Naive thymus-derived CD8-positive, alpha-beta T cell (primary cell): ENCODE measurements at regions not wholly inside any gene's neighbourhood (a gene's known extent, or its start where the extent isn't known, plus 50 kb on each side); places are given as distances from the start of the nearest gene placed in this dataset.

Experiments
- ATAC-seq, 2 donors: fragments of 150-1000 bp; cut with Tn5 transposase in 1 of 2; sonication (Bioruptor Pico), chemical (Tn5 transposase) in 1 of 2; 1 replicate in 1 of 2; 2 replicates in 1 of 2; pipeline ENCODE4 v1.10.0; 2021; ENCODE audit warnings: mild to moderate bottlenecking in 2 of 2, moderate library complexity in 2 of 2
- POLR2A ChIA-PET: fragments of 350-600 bp; sonication (Branson Sonifier 250); formaldehyde crosslinking; loops from one replicate; lab custom pipeline; 2021; ENCODE audit warnings: antibody characterized with exemption; lab: Charles Lee
- DNase-seq, 10 donors: peaks; one replicate each; pipeline versions ENCODE4 v3.0.0 to v3.0.0-alpha.2; 2020 to 2022
- H3K27ac Mint-ChIP-seq, 10 donors: one replicate each; pipeline ENCODE4 v1.8.0; 2020 to 2022; ENCODE audit warnings: mild to moderate bottlenecking in 10 of 10, mixed read lengths in 10 of 10, moderate library complexity in 4 of 10, inconsistent platforms in 1 of 10
- H3K27me3 Mint-ChIP-seq, 5 donors: one replicate each; pipeline ENCODE4 v1.8.0; 2021 to 2022; ENCODE audit warnings: mixed read lengths in 5 of 5
- H3K36me3 Mint-ChIP-seq, 3 donors: one replicate each; pipeline ENCODE4 v1.8.0; 2020 to 2022; ENCODE audit warnings: mixed read lengths in 3 of 3, mild to moderate bottlenecking in 2 of 3, inconsistent platforms in 1 of 3
- H3K4me1 Mint-ChIP-seq, 4 donors: one replicate each; pipeline ENCODE4 v1.8.0; 2021 to 2022; ENCODE audit warnings: mixed read lengths in 4 of 4
- H3K4me3 Mint-ChIP-seq, 10 donors: one replicate each; pipeline ENCODE4 v1.8.0; 2020 to 2022; ENCODE audit warnings: mild to moderate bottlenecking in 10 of 10, mixed read lengths in 10 of 10, moderate library complexity in 6 of 10, inconsistent platforms in 1 of 10
- H3K9me3 Mint-ChIP-seq, 9 donors: one replicate each; pipeline ENCODE4 v1.8.0; 2020 to 2022; ENCODE audit warnings: mixed read lengths in 9 of 9, mild to moderate bottlenecking in 3 of 9, inconsistent platforms in 1 of 9, moderate library complexity in 1 of 9

DNA sequence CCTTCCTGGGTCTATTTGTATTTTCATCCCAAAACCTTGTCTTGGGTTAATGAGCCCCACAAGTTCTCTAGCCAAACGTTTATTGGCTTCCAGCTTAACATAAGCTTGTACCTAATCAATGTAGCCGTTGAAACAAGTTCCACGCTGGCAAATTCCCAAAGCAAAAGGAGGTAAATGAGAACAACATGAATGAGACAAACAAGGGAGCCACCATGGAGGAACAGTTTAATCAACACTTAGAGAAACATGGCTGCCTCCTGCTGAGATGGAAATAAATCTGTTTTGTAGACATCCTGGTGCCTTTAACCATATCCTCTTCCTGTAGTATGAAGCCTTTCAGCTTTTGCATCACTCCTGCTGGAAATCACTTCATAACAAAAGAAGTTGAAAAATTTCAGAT, 166.6 kb upstream of the NFIB start:
- H3K4me1 Mint-ChIP-seq = no peaks in the 10 kb centered on the region
- H3K27ac Mint-ChIP-seq = no peak overlapping the region
- H3K4me3 Mint-ChIP-seq = no peak overlapping the region
- ATAC-seq (no peak), DNase-seq (no peak)
- H3K36me3 Mint-ChIP-seq = no peaks in the 10 kb centered on the region
- peaks cover 5 to 12% (median 10%) of the 10 kb centered on the region in 5 donors for H3K27me3 Mint-ChIP-seq
- peaks cover 0 to 7% (median 0%) of the 10 kb centered on the region in 9 donors for H3K9me3 Mint-ChIP-seq
- POLR2A ChIA-PET = no interaction called here

DNA sequence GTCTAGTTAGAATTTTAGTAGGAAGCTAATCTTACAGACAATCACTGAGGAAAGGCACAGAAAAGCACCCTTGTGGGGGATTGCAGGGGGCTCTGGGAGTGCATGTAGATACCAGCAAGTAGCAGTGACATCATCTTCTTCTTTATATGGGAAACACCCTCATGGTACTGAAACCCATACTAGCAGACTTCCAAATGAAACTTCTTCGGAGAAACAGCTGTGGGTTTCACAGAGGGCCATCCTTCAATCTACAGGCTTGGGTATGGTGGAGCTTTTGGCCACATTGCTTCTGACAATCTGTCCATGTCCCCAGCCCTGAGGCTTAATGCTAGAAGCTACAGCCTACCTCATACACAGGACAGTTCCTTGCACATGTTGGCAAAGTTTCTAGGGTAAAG, 165.2 kb upstream of the NFIB start:
- peaks cover 2 to 11% (median 6%) of the 10 kb centered on the region in 5 donors for H3K27me3 Mint-ChIP-seq
- POLR2A ChIA-PET = no interaction called here
- peaks cover 0 to 10% (median 0%) of the 10 kb centered on the region in 9 donors for H3K9me3 Mint-ChIP-seq
- no peak for DNase-seq
- no peak overlapping the region for H3K4me3 Mint-ChIP-seq
- no peaks in the 10 kb centered on the region for H3K4me1 Mint-ChIP-seq
- no peaks in the 10 kb centered on the region for H3K36me3 Mint-ChIP-seq
- ATAC-seq = no peak
- H3K27ac Mint-ChIP-seq = no peak overlapping the region

DNA sequence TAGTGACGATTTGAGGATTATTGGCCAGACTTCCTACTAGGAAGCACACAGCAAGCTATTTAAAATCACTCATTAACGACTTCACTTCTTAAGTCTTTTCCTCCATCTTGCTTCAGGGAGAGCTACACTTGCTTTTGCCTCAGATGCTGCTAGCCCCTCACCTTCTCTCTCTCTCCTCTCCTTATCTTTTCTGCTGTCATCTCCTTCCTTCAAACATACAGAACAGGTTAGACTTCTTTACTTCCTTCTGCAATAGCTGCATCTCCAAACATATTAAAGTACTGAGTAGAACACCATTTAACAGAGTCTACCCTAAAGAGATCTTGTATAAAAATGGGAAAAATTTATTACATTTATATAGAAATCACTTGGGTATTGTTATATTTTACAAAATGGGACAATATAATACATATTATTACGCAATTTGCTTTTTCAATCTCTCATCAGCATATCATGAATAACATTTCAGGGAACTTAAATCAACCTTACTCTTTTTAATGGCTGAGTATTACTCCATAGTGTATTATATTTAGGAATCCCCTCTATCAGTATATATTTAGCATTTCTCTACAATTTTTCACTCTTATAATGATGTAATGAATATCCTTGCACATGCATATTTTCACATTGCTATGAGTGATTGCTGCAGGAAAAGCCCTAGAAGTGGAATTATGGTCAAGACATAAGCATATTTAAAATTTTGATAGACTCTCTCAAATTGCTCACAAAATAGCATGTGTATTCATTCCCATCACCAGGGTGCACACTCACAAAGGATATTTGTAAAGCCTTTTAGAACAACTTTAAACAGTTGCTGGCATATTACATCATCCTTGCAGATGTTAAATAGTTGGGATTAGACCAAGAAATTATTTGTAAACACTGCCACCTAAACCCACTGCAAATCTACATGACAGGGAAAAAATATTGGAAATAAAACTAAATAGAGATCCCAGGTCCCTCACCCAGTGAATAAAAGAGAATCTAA, 164.5 kb upstream of the NFIB start:
- Mint-ChIP-seq H3K36me3 (no peaks in the 10 kb centered on the region), H3K4me1 (no peaks in the 10 kb centered on the region), H3K27ac (no peak overlapping the region), H3K9me3 (peaks cover 0 to 10% (median 0%) of the 10 kb centered on the region in 9 donors), H3K27me3 (peaks cover 2 to 11% (median 6%) of the 10 kb centered on the region in 5 donors), H3K4me3 (no peak overlapping the region)
- DNase-seq (no peak), ATAC-seq (no peak)
- POLR2A ChIA-PET = no interaction called here

DNA sequence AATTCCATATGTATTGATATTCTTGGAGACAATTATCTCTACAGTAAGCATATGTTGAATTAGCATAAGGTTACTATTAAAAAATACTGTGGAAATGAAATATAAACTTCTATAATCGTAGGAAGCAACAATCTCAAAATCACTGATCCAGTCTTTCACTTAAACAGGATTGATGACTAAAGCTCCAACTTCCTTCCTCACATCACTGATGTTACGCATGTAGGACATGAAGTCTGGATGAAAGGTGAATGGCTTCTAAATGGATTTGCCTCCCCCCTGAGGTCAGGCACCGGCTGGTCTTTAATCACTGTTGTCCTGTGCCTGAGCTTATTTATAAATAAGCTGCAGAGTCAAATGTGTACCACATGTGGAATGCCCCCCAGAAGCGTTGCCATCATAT, 157.1 kb upstream of the NFIB start:
- POLR2A ChIA-PET = no interaction called here
- no peak for ATAC-seq

DNA sequence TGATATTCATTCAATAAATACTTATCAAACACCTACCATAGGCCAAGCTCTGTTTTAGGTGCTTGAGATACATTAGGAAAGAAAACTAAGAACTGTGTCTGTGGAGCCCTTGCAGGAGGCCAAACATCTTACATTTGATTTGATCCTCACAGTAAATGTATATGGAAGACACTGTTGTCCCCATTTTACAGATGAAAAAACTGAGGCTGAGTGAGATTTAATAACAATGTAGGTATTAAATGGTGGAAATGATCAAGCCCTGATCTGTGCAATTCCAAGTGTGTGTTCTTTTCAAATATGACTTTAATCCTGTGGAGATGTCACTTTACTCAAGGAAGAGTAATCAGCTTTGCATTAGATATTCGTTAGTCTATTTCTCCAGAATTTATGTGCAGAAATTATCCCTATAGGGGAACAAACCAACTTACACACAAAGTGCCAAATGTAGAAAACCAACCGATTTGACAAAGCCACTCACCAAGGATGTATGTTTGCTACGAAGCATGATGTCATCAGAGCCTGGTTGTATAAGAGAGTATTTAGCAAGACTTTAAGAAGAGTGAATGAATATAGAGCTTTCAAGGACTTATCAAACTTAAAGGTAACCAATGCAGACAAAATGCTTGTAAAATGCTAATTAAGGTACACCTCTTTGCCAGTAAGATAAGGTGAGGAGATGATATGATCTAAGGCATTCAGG, 153.9 kb upstream of the NFIB start:
- DNase-seq (no peak), ATAC-seq (no peak)
- POLR2A ChIA-PET = no interaction called here
- Mint-ChIP-seq H3K4me1 (no peaks in the 10 kb centered on the region), H3K27ac (no peak overlapping the region), H3K9me3 (peaks cover 0 to 3% (median 0%) of the 10 kb centered on the region in 9 donors), H3K4me3 (no peak overlapping the region), H3K36me3 (no peaks in the 10 kb centered on the region), H3K27me3 (peaks cover 4 to 10% (median 8%) of the 10 kb centered on the region in 5 donors)

More for the DNA sequence above, 157.1 kb upstream of the NFIB start:
- Mint-ChIP-seq H3K27me3 (peaks cover 0 to 8% (median 6%) of the 10 kb centered on the region in 5 donors), H3K9me3 (peaks cover 0 to 8% (median 0%) of the 10 kb centered on the region in 9 donors), H3K4me1 (no peaks in the 10 kb centered on the region), H3K4me3 (no peak overlapping the region), H3K36me3 (no peaks in the 10 kb centered on the region), H3K27ac (no peak overlapping the region)
- no peak for DNase-seq

DNA sequence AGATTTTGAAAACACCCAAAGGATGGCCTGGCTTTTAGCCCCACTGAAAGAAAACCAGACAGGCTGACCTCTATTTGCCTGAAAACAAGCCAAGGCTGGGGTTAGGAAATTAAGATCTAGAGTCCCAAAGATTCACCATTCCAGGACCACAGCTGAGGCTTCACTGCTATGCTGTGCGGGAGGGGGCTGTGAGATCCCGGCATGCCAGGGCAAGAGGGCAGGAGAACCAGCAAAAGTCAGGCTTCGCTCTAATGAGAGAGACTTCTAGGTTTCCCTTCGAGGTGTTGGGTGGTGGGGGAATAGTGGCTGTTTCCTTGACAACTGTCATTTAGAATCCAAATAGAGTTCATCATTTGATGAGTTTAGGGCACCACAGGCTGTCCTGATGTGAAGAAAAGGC, 152.9 kb upstream of the NFIB start:
- H3K27me3 Mint-ChIP-seq = peaks cover 4 to 10% (median 6%) of the 10 kb centered on the region in 5 donors
- H3K9me3 Mint-ChIP-seq = peaks cover 0 to under 1% (median 0%) of the 10 kb centered on the region in 9 donors
- H3K4me3 Mint-ChIP-seq = no peak overlapping the region
- no peak for DNase-seq
- POLR2A ChIA-PET = no interaction called here
- H3K27ac Mint-ChIP-seq = no peak overlapping the region
- ATAC-seq = no peak
- H3K36me3 Mint-ChIP-seq = no peaks in the 10 kb centered on the region
- H3K4me1 Mint-ChIP-seq = no peaks in the 10 kb centered on the region

DNA sequence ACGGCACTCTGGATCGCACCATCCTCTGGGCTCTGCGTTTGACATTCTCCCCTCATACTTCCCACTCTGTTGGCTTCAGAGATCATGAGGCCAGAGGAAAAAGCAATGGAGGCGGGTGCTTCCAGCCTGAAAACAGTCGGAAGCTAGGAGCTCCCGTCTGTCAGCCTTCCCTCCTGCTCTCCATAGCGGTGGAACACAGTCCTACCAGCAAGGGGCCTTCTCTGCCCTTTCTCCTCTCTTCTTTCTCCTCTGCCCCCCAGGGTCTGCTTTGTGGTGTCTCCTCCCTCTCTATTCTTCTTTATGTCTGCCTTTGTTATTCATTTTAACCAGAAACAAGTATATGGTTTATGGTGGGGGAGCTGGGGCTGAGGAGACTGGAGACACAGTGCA, 152.5 kb upstream of the NFIB start:
- peak overlapping the region in 1 of 10 donors; percentile 47 for H3K4me3 Mint-ChIP-seq
- no peaks in the 10 kb centered on the region for H3K36me3 Mint-ChIP-seq
- ATAC-seq (no peak), DNase-seq (no peak)
- no peak overlapping the region for H3K27ac Mint-ChIP-seq
- peaks cover 3 to 10% (median 6%) of the 10 kb centered on the region in 5 donors for H3K27me3 Mint-ChIP-seq
- POLR2A ChIA-PET = no interaction called here
- no peaks in the 10 kb centered on the region for H3K4me1 Mint-ChIP-seq
- peaks cover 0 to 2% (median 0%) of the 10 kb centered on the region in 9 donors for H3K9me3 Mint-ChIP-seq

DNA sequence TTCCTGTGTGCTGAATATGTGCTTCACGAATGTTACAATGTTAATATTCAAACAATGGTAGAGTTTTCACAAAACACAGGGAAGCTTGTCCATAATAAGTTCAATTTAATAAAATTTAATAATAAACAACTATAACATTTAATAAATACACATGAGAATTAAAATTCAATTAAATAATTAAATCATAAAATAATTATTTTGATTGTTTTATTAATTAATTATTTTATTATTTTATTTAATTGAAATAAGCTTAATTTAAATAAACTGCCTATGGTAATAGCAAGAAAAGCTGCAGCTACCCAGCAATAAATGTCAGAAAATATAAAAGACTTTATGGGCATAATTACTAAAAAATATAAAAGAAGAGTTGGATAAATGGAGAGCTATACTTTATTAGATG, 149.0 kb upstream of the NFIB start:
- H3K9me3 Mint-ChIP-seq = peaks cover 0 to 7% (median 0%) of the 10 kb centered on the region in 9 donors
- no peaks in the 10 kb centered on the region for H3K4me1 Mint-ChIP-seq
- DNase-seq = no peak
- POLR2A ChIA-PET = no interaction called here
- no peaks in the 10 kb centered on the region for H3K36me3 Mint-ChIP-seq
- H3K27me3 Mint-ChIP-seq = peaks cover 3 to 10% (median 4%) of the 10 kb centered on the region in 5 donors
- H3K4me3 Mint-ChIP-seq = no peak overlapping the region
- ATAC-seq = no peak
- no peak overlapping the region for H3K27ac Mint-ChIP-seq

DNA sequence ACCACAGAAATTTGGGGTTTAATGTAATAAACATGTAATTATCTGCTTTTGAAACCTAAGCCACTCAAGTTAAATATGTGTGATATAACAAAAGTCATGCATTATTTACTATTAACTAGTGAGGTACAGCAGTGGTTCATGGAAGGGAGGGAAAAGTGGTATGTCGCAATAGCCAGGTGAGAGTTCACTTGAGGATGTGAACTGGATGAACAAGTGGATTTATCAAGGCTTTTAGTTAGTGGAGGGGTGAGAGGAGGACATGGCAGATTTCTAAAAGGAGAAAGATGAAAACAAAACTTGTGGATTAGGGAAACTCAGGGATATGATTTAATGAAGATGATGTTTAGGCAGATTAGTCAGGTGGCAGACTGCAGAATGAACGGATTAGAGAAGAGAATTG, 141.3 kb upstream of the NFIB start:
- ATAC-seq = no peak
- peaks cover 0 to 18% (median 5%) of the 10 kb centered on the region in 5 donors for H3K27me3 Mint-ChIP-seq
- H3K4me3 Mint-ChIP-seq = no peak overlapping the region
- H3K4me1 Mint-ChIP-seq = no peaks in the 10 kb centered on the region
- H3K36me3 Mint-ChIP-seq = no peaks in the 10 kb centered on the region
- peaks cover 0 to 4% (median 0%) of the 10 kb centered on the region in 9 donors for H3K9me3 Mint-ChIP-seq
- no peak overlapping the region for H3K27ac Mint-ChIP-seq
- POLR2A ChIA-PET = no interaction called here
- DNase-seq = no peak

DNA sequence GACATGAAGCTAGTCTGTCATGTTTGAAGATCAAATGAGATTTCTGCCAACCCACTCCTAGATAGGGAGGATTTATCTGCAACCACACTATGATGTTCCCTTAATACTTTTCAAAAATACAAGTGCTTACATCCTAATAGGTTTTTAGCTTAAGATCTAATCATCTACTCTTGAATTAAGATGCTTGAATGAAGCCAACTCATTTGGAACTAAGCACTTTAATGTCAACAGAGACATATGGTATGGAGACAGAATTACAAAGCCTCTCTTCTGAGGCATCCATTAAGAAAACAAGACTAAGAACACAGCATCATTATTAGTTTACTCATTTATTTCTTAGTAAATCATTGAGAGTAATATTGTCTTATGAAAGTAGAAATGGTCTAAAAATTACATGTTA, 139.3 kb upstream of the NFIB start:
- H3K4me1 Mint-ChIP-seq = no peaks in the 10 kb centered on the region
- H3K4me3 Mint-ChIP-seq = no peak overlapping the region
- H3K27me3 Mint-ChIP-seq = peaks cover 0 to 23% (median 11%) of the 10 kb centered on the region in 5 donors
- peaks cover 0 to 2% (median 0%) of the 10 kb centered on the region in 9 donors for H3K9me3 Mint-ChIP-seq
- no peaks in the 10 kb centered on the region for H3K36me3 Mint-ChIP-seq
- no peak for DNase-seq
- POLR2A ChIA-PET = no interaction called here
- no peak for ATAC-seq
- H3K27ac Mint-ChIP-seq = no peak overlapping the region

DNA sequence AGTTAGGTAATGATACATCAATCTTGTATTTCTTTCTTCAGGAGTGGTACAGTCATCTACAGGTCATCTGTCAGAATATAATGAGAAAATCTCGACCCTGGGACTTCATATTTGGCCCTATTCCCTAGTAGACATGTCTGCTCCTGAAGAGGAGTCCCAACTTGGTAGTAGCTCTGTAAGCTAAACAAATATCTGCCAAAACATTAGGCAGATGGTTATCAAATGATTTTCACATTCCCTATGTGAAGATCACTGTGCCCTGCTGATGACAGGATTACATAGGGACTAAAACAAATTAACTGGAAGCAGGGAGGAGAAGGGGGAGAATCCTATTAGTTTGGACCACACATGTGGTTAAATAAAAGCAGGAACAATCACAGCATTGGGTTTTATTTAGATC, 138.6 kb upstream of the NFIB start:
- no peaks in the 10 kb centered on the region for H3K36me3 Mint-ChIP-seq
- peaks cover 0 to 2% (median 0%) of the 10 kb centered on the region in 9 donors for H3K9me3 Mint-ChIP-seq
- ATAC-seq (no peak), DNase-seq (no peak)
- no peak overlapping the region for H3K4me3 Mint-ChIP-seq
- no peak overlapping the region for H3K27ac Mint-ChIP-seq
- POLR2A ChIA-PET = no interaction called here
- H3K4me1 Mint-ChIP-seq = no peaks in the 10 kb centered on the region
- peaks cover 0 to 23% (median 12%) of the 10 kb centered on the region in 5 donors for H3K27me3 Mint-ChIP-seq

DNA sequence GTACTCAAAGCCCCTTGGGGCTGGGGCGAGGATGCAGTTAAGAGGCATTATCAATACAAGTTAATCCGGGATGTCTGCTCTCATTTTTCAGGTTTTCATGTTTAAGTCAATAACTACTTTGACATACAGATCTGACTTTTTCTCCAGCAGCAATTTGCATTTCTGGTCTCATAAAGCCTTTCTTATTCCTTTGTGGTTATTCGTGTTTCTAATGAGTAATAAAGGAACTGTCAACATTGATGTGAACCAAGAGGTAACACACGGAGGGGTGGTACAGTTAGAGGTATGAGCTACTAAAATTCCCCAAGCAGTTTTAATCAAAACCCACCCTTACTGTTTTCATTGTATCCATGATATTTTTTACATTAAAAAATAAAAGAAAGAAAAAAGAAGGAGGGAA, 138.0 kb upstream of the NFIB start:
- no peak overlapping the region for H3K27ac Mint-ChIP-seq
- POLR2A ChIA-PET = no interaction called here
- H3K36me3 Mint-ChIP-seq = no peaks in the 10 kb centered on the region
- H3K27me3 Mint-ChIP-seq = peaks cover 0 to 23% (median 12%) of the 10 kb centered on the region in 5 donors
- no peak for DNase-seq
- H3K4me3 Mint-ChIP-seq = no peak overlapping the region
- no peak for ATAC-seq
- peaks cover 0 to 2% (median 0%) of the 10 kb centered on the region in 9 donors for H3K9me3 Mint-ChIP-seq
- H3K4me1 Mint-ChIP-seq = no peaks in the 10 kb centered on the region

DNA sequence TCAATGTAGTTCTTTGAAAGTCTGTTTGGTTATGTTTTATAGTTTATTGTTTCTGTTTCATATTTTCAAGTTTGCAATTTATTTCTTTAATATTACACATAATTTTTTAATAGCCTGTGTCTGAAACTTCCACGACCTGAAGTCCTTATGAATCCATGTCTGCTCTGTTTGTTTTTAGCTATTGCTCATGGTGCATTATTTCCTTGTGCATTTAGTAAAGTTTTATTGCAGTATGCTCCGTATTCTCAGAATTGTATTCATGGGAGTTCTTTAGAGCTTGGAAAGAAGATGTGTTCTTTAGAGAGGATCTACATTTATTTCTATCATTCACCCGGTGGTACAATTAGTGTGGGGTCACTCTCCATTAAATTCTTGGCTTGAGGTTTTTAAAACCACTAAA, 133.2 kb upstream of the NFIB start:
- Mint-ChIP-seq H3K9me3 (peaks cover 0 to 4% (median 0%) of the 10 kb centered on the region in 9 donors), H3K27ac (no peak overlapping the region), H3K4me3 (no peak overlapping the region), H3K4me1 (no peaks in the 10 kb centered on the region), H3K36me3 (no peaks in the 10 kb centered on the region), H3K27me3 (peaks cover 0 to 15% (median 6%) of the 10 kb centered on the region in 5 donors)
- DNase-seq (no peak), ATAC-seq (no peak)
- POLR2A ChIA-PET = no interaction called here
